ENCODE measurements at regions not wholly inside any gene's neighbourhood (a gene's known extent, or its start where the extent isn't known, plus 50 kb on each side); places are given as distances from the start of the nearest gene placed in this dataset.
A peak's percentile ranks its signal among the peaks of the same experiment; 100 is the strongest.

- DNase-seq (ENCODE audit: low read depth) = no peak
- H3K4me3 ChIP-seq (replicated peaks; ENCODE audit: low read depth, low read length) = no peak overlapping the region
- TF ChIP-seq CTCF (IDR thresholded peaks at IDR 0.05; ENCODE audit: low read length, missing control alignments) = no peak
These were observed 190.0 kb downstream of the RPS12 start for GRCh38 chr6:133004304-133004884.

GRCh38 chr6:133012774-133013173 lies 198.4 kb downstream of the RPS12 start:
- TF ChIP-seq CTCF (IDR thresholded peaks at IDR 0.05; ENCODE audit: low read length, missing control alignments) = no peak
- no peak overlapping the region for H3K4me3 ChIP-seq (replicated peaks; ENCODE audit: low read depth, low read length)
- no peak for DNase-seq (ENCODE audit: low read depth)

GRCh38 chr6:133016631-133017030 lies 202.3 kb downstream of the RPS12 start:
- DNase-seq (ENCODE audit: low read depth) = no peak
- TF ChIP-seq CTCF (IDR thresholded peaks at IDR 0.05; ENCODE audit: low read length, missing control alignments) = no peak
- H3K4me3 ChIP-seq (replicated peaks; ENCODE audit: low read depth, low read length) = no peak overlapping the region

- H3K4me3 ChIP-seq (replicated peaks; ENCODE audit: low read depth, low read length) = no peak overlapping the region
- no peak for TF ChIP-seq CTCF (IDR thresholded peaks at IDR 0.05; ENCODE audit: low read length, missing control alignments)
- DNase-seq (ENCODE audit: low read depth) = peak; percentile 4
These were observed 203.2 kb downstream of the RPS12 start for GRCh38 chr6:133017581-133017980.

- TF ChIP-seq CTCF (IDR thresholded peaks at IDR 0.05; ENCODE audit: low read length, missing control alignments) = no peak
- H3K4me3 ChIP-seq (replicated peaks; ENCODE audit: low read depth, low read length) = no peak overlapping the region
- DNase-seq (ENCODE audit: low read depth) = no peak
These were observed 212.3 kb downstream of the RPS12 start for GRCh38 chr6:133026705-133027104.

- H3K4me3 ChIP-seq (replicated peaks; ENCODE audit: low read depth, low read length) = no peak overlapping the region
- DNase-seq (ENCODE audit: low read depth) = peak; percentile 1
- TF ChIP-seq CTCF (IDR thresholded peaks at IDR 0.05; ENCODE audit: low read length, missing control alignments) = no peak
These were observed 207.9 kb upstream of the EYA4 start for GRCh38 chr6:133033263-133033662.

GRCh38 chr6:133034509-133035206 lies 206.5 kb upstream of the EYA4 start:
- no peak for TF ChIP-seq CTCF (IDR thresholded peaks at IDR 0.05; ENCODE audit: low read length, missing control alignments)
- DNase-seq (ENCODE audit: low read depth) = no peak
- no peak overlapping the region for H3K4me3 ChIP-seq (replicated peaks; ENCODE audit: low read depth, low read length)

All from fibroblast of pulmonary artery (primary cell).